ENCODE measurements at regions not wholly inside any gene's neighbourhood (a gene's known extent, or its start where the extent isn't known, plus 50 kb on each side); places are given as distances from the start of the nearest gene placed in this dataset.

DNA sequence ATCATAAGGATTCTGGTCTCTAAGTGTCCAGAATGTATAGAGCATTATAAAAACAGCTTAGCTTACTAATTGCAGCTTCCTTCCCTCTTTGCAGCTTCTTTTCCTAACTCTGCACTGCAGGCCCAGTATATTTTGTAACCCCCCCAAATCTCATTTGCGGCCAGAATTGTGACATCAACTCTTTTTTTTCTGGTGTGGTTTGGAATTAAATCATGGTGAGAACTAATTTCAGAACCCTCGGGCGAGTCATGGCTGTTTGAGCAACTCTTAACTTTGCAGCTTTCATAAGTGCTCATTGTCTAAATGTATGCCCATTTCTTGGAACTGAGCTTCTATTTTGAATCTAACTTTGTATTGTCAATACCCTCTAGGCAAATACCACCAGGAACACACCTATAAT is 187.4 kb downstream of the CYYR1 start:
- TF ChIP-seq, protein P1, sequence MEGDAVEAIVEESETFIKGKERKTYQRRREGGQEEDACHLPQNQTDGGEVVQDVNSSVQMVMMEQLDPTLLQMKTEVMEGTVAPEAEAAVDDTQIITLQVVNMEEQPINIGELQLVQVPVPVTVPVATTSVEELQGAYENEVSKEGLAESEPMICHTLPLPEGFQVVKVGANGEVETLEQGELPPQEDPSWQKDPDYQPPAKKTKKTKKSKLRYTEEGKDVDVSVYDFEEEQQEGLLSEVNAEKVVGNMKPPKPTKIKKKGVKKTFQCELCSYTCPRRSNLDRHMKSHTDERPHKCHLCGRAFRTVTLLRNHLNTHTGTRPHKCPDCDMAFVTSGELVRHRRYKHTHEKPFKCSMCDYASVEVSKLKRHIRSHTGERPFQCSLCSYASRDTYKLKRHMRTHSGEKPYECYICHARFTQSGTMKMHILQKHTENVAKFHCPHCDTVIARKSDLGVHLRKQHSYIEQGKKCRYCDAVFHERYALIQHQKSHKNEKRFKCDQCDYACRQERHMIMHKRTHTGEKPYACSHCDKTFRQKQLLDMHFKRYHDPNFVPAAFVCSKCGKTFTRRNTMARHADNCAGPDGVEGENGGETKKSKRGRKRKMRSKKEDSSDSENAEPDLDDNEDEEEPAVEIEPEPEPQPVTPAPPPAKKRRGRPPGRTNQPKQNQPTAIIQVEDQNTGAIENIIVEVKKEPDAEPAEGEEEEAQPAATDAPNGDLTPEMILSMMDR (IDR thresholded peaks at IDR 0.05) = no peak
- no peak for TF ChIP-seq POLR2A (IDR thresholded peaks at IDR 0.05)
